Gastrocnemius medialis (tissue), 4 donors: ENCODE measurements at regions not wholly inside any gene's neighbourhood (a gene's known extent, or its start where the extent isn't known, plus 50 kb on each side); places are given as distances from the start of the nearest gene placed in this dataset.

Source experiments
- ATAC-seq, 2 donors: fragments of 150-250 bp; one replicate each; pipeline ENCODE4 v1.9.1; 2016
- DNase-seq, 2 donors: peaks; one replicate each; pipeline ENCODE4 v3.0.0-alpha.2; 2019
- H3K27ac ChIP-seq, 4 donors: fragments of 200-600 bp; sonication (generic); 1 replicate in 1 of 4; 2 replicates in 3 of 4; pipeline ENCODE4 v1.5.1; 2016 to 2018; ENCODE audit warnings: mild to moderate bottlenecking in 2 of 4, moderate library complexity in 1 of 4
- H3K27me3 ChIP-seq, 3 donors: fragments of 200-600 bp; sonication (generic) in 2 of 3; 1 replicate in 1 of 3; 2 replicates in 2 of 3; pipeline versions ENCODE4 v1.5.1 to v1.6.0; 2016 to 2019; ENCODE audit warnings: mild to moderate bottlenecking in 1 of 3, moderate library complexity in 1 of 3
- H3K36me3 ChIP-seq, 2 donors: fragments of 200-600 bp; sonication (generic) in 1 of 2; one replicate each; pipeline ENCODE4 v1.5.1; 2017 to 2018
- H3K4me1 ChIP-seq, 2 donors: fragments of 200-600 bp; sonication (generic) in 1 of 2; one replicate each; pipeline ENCODE4 v1.5.1; 2016 to 2017; ENCODE audit warnings: mild to moderate bottlenecking in 2 of 2
- H3K4me3 ChIP-seq, 4 donors: fragments of 200-600 bp; sonication (generic) in 3 of 4; 1 replicate in 1 of 4; 2 replicates in 3 of 4; pipeline ENCODE4 v1.5.1; 2016 to 2019; ENCODE audit warnings: mild to moderate bottlenecking in 2 of 4
- H3K9me3 ChIP-seq, 3 donors: fragments of 200-600 bp; sonication (generic) in 2 of 3; 1 replicate in 1 of 3; 2 replicates in 2 of 3; pipeline ENCODE4 v1.5.1; 2016 to 2019
- POLR2A ChIP-seq, 2 donors: fragments of 450-650 bp; IDR thresholded peaks; one replicate each; pipeline ENCODE4 v1.6.1; 2017; ENCODE audit warnings: antibody characterized with exemption in 2 of 2, mild to moderate bottlenecking in 2 of 2, moderate library complexity in 2 of 2
- in situ Hi-C, 4 donors: fragments of 200-750 bp; cut with MboI; loops; one replicate each; pipeline versions ENCODE4 v1.15.0 to v1.8.0; 2017; ENCODE audit warnings: low sequenced_read_pairs in 4 of 4
- intact Hi-C: fragments of 100-400 bp; cut with DNase I; formaldehyde crosslinking; loops from one replicate; pipeline ENCODE4 v1.15.1; 2023; ENCODE audit warnings: low total_unique reads
- TF ChIP-seq, protein P1 (sequence below), 5 experiments: fragments of 450-650 bp in 3 of 5; fragments of 200-600 bp in 2 of 5; sonication (generic) in 2 of 5; IDR thresholded peaks in 4 of 5; conservative IDR thresholded peaks in 1 of 5; 1 replicate in 4 of 5; 2 replicates in 1 of 5; pipeline ENCODE4 v1.5.1; 2016 to 2019; ENCODE audit warnings: antibody characterized with exemption in 5 of 5, mild to moderate bottlenecking in 3 of 5, moderate library complexity in 3 of 5

DNA sequence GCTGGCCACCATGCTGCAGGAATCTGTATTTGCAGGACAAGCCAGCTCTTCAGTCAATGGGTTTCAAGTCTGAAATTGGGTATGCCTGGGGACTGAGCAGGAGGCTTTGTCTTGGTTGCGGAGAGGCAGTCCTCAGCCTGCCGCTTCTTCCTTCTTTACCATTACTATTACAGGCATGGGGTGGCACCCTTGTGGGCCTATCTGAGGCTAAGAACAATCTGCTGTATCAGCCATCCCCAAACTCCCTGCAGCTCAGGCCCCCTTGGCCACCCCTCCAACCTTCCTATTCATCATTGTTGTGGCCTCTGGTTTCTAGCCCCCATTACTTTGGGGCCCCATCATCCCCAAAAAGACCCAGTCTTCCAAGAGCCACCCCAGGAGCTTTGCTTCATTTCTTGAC, 289.2 kb upstream of the FOXQ1 start:
- intact Hi-C loops: no loop called here
- H3K4me3 ChIP-seq: no peak overlapping the region
- no peak for ATAC-seq
- H3K27ac ChIP-seq: no peak overlapping the region
- no peaks in the 10 kb centered on the region for H3K9me3 ChIP-seq
- in situ Hi-C loops: no loop called here
- H3K4me1 ChIP-seq: no peaks in the 10 kb centered on the region
- no peak for DNase-seq
- no peaks in the 10 kb centered on the region for H3K27me3 ChIP-seq
- TF ChIP-seq, protein P1, sequence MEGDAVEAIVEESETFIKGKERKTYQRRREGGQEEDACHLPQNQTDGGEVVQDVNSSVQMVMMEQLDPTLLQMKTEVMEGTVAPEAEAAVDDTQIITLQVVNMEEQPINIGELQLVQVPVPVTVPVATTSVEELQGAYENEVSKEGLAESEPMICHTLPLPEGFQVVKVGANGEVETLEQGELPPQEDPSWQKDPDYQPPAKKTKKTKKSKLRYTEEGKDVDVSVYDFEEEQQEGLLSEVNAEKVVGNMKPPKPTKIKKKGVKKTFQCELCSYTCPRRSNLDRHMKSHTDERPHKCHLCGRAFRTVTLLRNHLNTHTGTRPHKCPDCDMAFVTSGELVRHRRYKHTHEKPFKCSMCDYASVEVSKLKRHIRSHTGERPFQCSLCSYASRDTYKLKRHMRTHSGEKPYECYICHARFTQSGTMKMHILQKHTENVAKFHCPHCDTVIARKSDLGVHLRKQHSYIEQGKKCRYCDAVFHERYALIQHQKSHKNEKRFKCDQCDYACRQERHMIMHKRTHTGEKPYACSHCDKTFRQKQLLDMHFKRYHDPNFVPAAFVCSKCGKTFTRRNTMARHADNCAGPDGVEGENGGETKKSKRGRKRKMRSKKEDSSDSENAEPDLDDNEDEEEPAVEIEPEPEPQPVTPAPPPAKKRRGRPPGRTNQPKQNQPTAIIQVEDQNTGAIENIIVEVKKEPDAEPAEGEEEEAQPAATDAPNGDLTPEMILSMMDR (IDR thresholded peaks at IDR 0.05 in 4 of 5, conservative IDR thresholded peaks at IDR 0.05 in 1 of 5): no peak
- TF ChIP-seq POLR2A (IDR thresholded peaks at IDR 0.05): no peak
- H3K36me3 ChIP-seq: no peaks in the 10 kb centered on the region

DNA sequence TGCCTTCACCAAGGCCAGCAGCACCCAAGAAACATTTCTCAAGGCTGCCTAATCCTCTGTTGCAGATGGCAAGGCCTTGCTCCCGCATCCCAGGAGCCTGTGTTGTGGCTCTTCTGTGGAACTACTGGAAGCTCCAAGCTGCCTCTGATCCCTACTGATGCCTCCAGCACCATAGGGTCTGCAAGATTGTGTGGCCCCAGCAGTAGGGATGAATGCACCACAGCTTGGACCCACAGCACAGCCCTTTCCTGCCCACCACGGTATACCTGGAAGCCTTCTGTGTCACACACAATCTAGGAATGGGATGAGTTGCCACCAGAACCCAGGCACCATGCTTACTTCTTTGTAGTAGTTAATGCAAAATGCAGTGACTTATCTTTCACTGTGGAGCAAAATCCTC, 291.1 kb upstream of the FOXQ1 start:
- in situ Hi-C loops: no loop called here
- TF ChIP-seq, protein P1 (IDR thresholded peaks at IDR 0.05 in 4 of 5, conservative IDR thresholded peaks at IDR 0.05 in 1 of 5): no peak
- ATAC-seq (no peak), DNase-seq (no peak)
- Histone ChIP-seq H3K9me3 (no peaks in the 10 kb centered on the region), H3K27ac (no peak overlapping the region), H3K36me3 (no peaks in the 10 kb centered on the region), H3K4me1 (no peaks in the 10 kb centered on the region), H3K27me3 (no peaks in the 10 kb centered on the region), H3K4me3 (no peak overlapping the region)
- intact Hi-C loops: no loop called here

DNA sequence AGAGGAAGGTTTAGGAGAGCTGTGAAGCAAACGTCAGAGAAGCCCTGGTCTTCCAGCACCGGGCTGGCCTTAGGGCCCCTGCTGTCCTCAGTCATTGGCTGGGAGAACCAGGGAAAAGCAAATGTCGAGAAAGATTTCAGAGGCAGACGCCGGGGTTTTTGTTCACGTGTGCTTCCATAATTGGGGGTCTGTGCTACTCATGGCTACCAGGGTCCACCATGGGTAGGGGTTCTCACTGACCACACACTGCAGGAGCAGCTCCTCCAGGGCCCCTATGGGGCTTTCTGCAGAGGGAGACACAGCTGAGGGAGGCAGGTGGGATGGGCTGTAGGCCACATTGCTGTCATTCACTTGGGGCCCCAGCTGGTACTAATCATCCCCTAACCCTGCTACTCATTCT, 291.8 kb upstream of the FOXQ1 start:
- in situ Hi-C loops: no loop called here
- Histone ChIP-seq H3K4me1 (no peaks in the 10 kb centered on the region), H3K36me3 (no peaks in the 10 kb centered on the region), H3K9me3 (no peaks in the 10 kb centered on the region), H3K4me3 (no peak overlapping the region), H3K27ac (no peak overlapping the region), H3K27me3 (no peaks in the 10 kb centered on the region)
- TF ChIP-seq, protein P1 (IDR thresholded peaks at IDR 0.05 in 4 of 5, conservative IDR thresholded peaks at IDR 0.05 in 1 of 5): no peak
- TF ChIP-seq POLR2A (IDR thresholded peaks at IDR 0.05): no peak
- DNase-seq (no peak), ATAC-seq (no peak)
- intact Hi-C loops: no loop called here

DNA sequence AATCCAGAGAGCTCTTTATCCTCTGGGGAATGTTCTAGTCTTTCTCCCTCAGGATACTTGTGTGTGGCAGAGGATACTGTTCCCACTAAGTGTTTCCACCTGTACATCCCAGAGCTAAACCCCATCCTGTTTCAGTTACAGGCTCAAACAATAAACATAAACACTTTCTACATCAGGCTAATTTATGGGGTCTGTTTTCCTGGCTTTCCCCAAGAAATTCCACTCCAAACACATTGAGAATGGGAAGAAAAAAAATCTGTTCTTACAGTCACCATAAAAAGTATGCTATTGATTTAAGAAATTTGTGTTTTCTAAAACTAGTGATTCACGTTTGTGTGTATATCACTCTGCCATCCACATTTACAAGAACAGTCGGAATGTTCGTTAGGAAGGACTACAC, 293.9 kb upstream of the FOXQ1 start:
- in situ Hi-C loops (no loop called here), intact Hi-C loops (no loop called here)
- TF ChIP-seq POLR2A (IDR thresholded peaks at IDR 0.05): no peak
- TF ChIP-seq, protein P1 (IDR thresholded peaks at IDR 0.05 in 4 of 5, conservative IDR thresholded peaks at IDR 0.05 in 1 of 5): no peak
- H3K4me3 ChIP-seq: no peak overlapping the region
- no peak overlapping the region for H3K27ac ChIP-seq
- no peaks in the 10 kb centered on the region for H3K36me3 ChIP-seq
- no peaks in the 10 kb centered on the region for H3K27me3 ChIP-seq
- DNase-seq (no peak), ATAC-seq (no peak)
- H3K4me1 ChIP-seq: no peaks in the 10 kb centered on the region
- no peaks in the 10 kb centered on the region for H3K9me3 ChIP-seq
